GM19324 (cell line): ENCODE measurements at regions not wholly inside any gene's neighbourhood (a gene's known extent, or its start where the extent isn't known, plus 50 kb on each side); places are given as distances from the start of the nearest gene placed in this dataset.

ENCODE experiments used
- ATAC-seq: cut with Tn5 transposase; IDR thresholded peaks from one replicate; pipeline ENCODE4 v1.9.1; 2021; ENCODE audit warnings: mild to moderate bottlenecking, moderate library complexity; ENCODE audit not compliant: unreplicated experiment, low FRiP score

GRCh38 chr9:1411826-1412225 is 361.7 kb downstream of the DMRT2 start:
- ATAC-seq = no peak

GRCh38 chr9:1414711-1415131 is 364.6 kb downstream of the DMRT2 start:
- no peak for ATAC-seq

GRCh38 chr9:1415146-1415545 is 365.0 kb downstream of the DMRT2 start:
- no peak for ATAC-seq

GRCh38 chr9:1416261-1416660 is 366.1 kb downstream of the DMRT2 start:
- ATAC-seq = no peak

- ATAC-seq = no peak
Observed at GRCh38 chr9:1421436-1421835, 371.3 kb downstream of the DMRT2 start.

- ATAC-seq = no peak
Observed at GRCh38 chr9:1427875-1428274, 377.7 kb downstream of the DMRT2 start.

GRCh38 chr9:1429297-1429696 is 379.1 kb downstream of the DMRT2 start:
- no peak for ATAC-seq

GRCh38 chr9:1431461-1431860 is 381.3 kb downstream of the DMRT2 start:
- no peak for ATAC-seq

- no peak for ATAC-seq
Observed at GRCh38 chr9:1434052-1434767, 384.1 kb downstream of the DMRT2 start.

- ATAC-seq = no peak
Observed at GRCh38 chr9:1434811-1435210, 384.7 kb downstream of the DMRT2 start.

GRCh38 chr9:1440256-1440655 is 390.1 kb downstream of the DMRT2 start:
- ATAC-seq = no peak

GRCh38 chr9:1442105-1442504 is 391.9 kb downstream of the DMRT2 start:
- no peak for ATAC-seq

- no peak for ATAC-seq
Observed at GRCh38 chr9:1443450-1443849, 393.3 kb downstream of the DMRT2 start.

- no peak for ATAC-seq
Observed at GRCh38 chr9:1446671-1447070, 396.5 kb downstream of the DMRT2 start.

GRCh38 chr9:1453636-1454035 is 403.5 kb downstream of the DMRT2 start:
- ATAC-seq = no peak

GRCh38 chr9:1454211-1454610 is 404.1 kb downstream of the DMRT2 start:
- no peak for ATAC-seq

GRCh38 chr9:1454616-1455347 is 404.6 kb downstream of the DMRT2 start:
- no peak for ATAC-seq

GRCh38 chr9:1455766-1456165 is 405.6 kb downstream of the DMRT2 start:
- ATAC-seq = no peak

GRCh38 chr9:1456301-1457024 is 406.3 kb downstream of the DMRT2 start:
- ATAC-seq = no peak

GRCh38 chr9:1457460-1457859 is 407.3 kb downstream of the DMRT2 start:
- ATAC-seq = no peak

GRCh38 chr9:1458503-1458902 is 408.3 kb downstream of the DMRT2 start:
- no peak for ATAC-seq
